HepG2 (cell line): ENCODE measurements at regions not wholly inside any gene's neighbourhood (a gene's known extent, or its start where the extent isn't known, plus 50 kb on each side); places are given as distances from the start of the nearest gene placed in this dataset.

Source experiments
- CC2D1A ChIP-seq: sonication (generic); formaldehyde crosslinking; IDR thresholded peaks from 2 replicates; pipeline ENCODE4 v1.8.1; 2023; ENCODE audit warnings: mild to moderate bottlenecking, missing genetic modification reagents
- CEBPG ChIP-seq: IDR thresholded peaks from 2 replicates; pipeline ENCODE4 v1.6.1; 2016
- DR1 ChIP-seq: sonication (generic); formaldehyde crosslinking; IDR thresholded peaks from 2 replicates; pipeline ENCODE4 v1.8.0; 2021; ENCODE audit warnings: mild to moderate bottlenecking, missing genetic modification reagents, inconsistent platforms
- EP300 ChIP-seq, 3 experiments: sonication (generic) in 1 of 3; formaldehyde crosslinking in 1 of 3; IDR thresholded peaks; 2 replicates each; pipeline versions ENCODE4 v1.5.1 to v1.6.1; 2011 to 2020; ENCODE audit warnings: low read depth in 2 of 3, low read length in 2 of 3, borderline replicate concordance in 1 of 3, improper control_type of control experiment in 1 of 3, mild to moderate bottlenecking in 1 of 3, missing genetic modification reagents in 1 of 3, moderate library complexity in 1 of 3
- ETV5 ChIP-seq: IDR thresholded peaks from 2 replicates; pipeline ENCODE4 v1.6.1; 2018; ENCODE audit warnings: missing biosample characterization, missing genetic modification reagents, inconsistent platforms, borderline replicate concordance
- FLYWCH1 ChIP-seq: sonication (generic); formaldehyde crosslinking; IDR thresholded peaks from 2 replicates; pipeline ENCODE4 v1.8.1; 2023; ENCODE audit warnings: mild to moderate bottlenecking, missing genetic modification reagents
- FOSL1 ChIP-seq: sonication (generic); formaldehyde crosslinking; IDR thresholded peaks from 2 replicates; pipeline ENCODE4 v1.9.0; 2021; ENCODE audit warnings: missing genetic modification reagents, borderline replicate concordance
- FOXA3 ChIP-seq: IDR thresholded peaks from 2 replicates; pipeline ENCODE4 v1.6.1; 2016; ENCODE audit warnings: missing genetic modification reagents, missing compliant biosample characterization
- GABPB1 ChIP-seq: IDR thresholded peaks from 2 replicates; pipeline ENCODE4 v1.6.1; 2016; ENCODE audit warnings: mild to moderate bottlenecking, missing genetic modification reagents, moderate library complexity, missing compliant biosample characterization
- HNRNPK ChIP-seq: fragments of 200-400 bp; formaldehyde crosslinking; IDR thresholded peaks from 2 replicates; pipeline ENCODE4 v1.6.1; 2018; ENCODE audit warnings: low read length, low read depth, moderate library complexity, mild to moderate bottlenecking; ENCODE audit not compliant: poor library complexity, severe bottlenecking
- IRF2 ChIP-seq: IDR thresholded peaks from 2 replicates; pipeline ENCODE4 v1.6.1; 2018; ENCODE audit warnings: missing genetic modification reagents, missing compliant biosample characterization
- MIER2 ChIP-seq: IDR thresholded peaks from 2 replicates; pipeline ENCODE4 v1.6.1; 2016; ENCODE audit warnings: missing biosample characterization, missing genetic modification reagents
- MTA1 ChIP-seq: sonication (generic); formaldehyde crosslinking; IDR thresholded peaks from 2 replicates; pipeline ENCODE4 v1.4.0; 2020; ENCODE audit warnings: missing genetic modification reagents, mild to moderate bottlenecking, borderline replicate concordance
- NFE2L2 ChIP-seq: fragments of 150-350 bp; IDR thresholded peaks from 2 replicates; pipeline ENCODE4 v1.6.1; 2014; ENCODE audit warnings: low read length
- NFIB ChIP-seq: sonication (generic); formaldehyde crosslinking; IDR thresholded peaks from 2 replicates; pipeline ENCODE4 v1.9.0; 2021; ENCODE audit warnings: missing genetic modification reagents, mild to moderate bottlenecking, borderline replicate concordance
- PLSCR1 ChIP-seq: sonication (generic); formaldehyde crosslinking; IDR thresholded peaks from 2 replicates; pipeline ENCODE4 v1.5.0; 2020; ENCODE audit warnings: missing genetic modification reagents, mild to moderate bottlenecking, borderline replicate concordance
- RNF2 ChIP-seq: fragments of 450-650 bp; conservative IDR thresholded peaks from 2 replicates; pipeline ENCODE4 v1.6.1; 2016; ENCODE audit warnings: low read depth
- SKIL ChIP-seq: sonication (generic); formaldehyde crosslinking; IDR thresholded peaks from 2 replicates; pipeline ENCODE4 v1.8.0; 2022; ENCODE audit warnings: missing genetic modification reagents, mild to moderate bottlenecking, moderate library complexity, borderline replicate concordance
- STAT5B ChIP-seq: sonication (generic); formaldehyde crosslinking; IDR thresholded peaks from 2 replicates; pipeline ENCODE4 v1.4.0; 2020; ENCODE audit warnings: missing genetic modification reagents
- TCF12 ChIP-seq, 2 experiments: fragments of 450-650 bp in 1 of 2; sonication (generic) in 1 of 2; formaldehyde crosslinking in 1 of 2; IDR thresholded peaks; 2 replicates each; pipeline versions ENCODE4 v1.6.1 to v1.8.0; 2017 to 2022; ENCODE audit warnings: antibody characterized with exemption in 1 of 2, mild to moderate bottlenecking in 1 of 2, missing genetic modification reagents in 1 of 2, moderate library complexity in 1 of 2
- TEF ChIP-seq: sonication (generic); formaldehyde crosslinking; IDR thresholded peaks from 2 replicates; pipeline ENCODE4 v1.5.0; 2020; ENCODE audit warnings: missing genetic modification reagents
- THAP7 ChIP-seq: sonication (generic); formaldehyde crosslinking; IDR thresholded peaks from 2 replicates; pipeline ENCODE4 v1.8.1; 2023; ENCODE audit warnings: mild to moderate bottlenecking, missing genetic modification reagents
- ZFY ChIP-seq: sonication (generic); formaldehyde crosslinking; IDR thresholded peaks from 2 replicates; pipeline ENCODE4 v1.4.0; 2020; ENCODE audit warnings: missing genetic modification reagents
- ZNF550 ChIP-seq: sonication (generic); formaldehyde crosslinking; IDR thresholded peaks from 2 replicates; pipeline ENCODE4 v1.4.0; 2020; ENCODE audit warnings: mild to moderate bottlenecking, missing genetic modification reagents, borderline replicate concordance
- ZNF558 ChIP-seq: sonication (generic); formaldehyde crosslinking; IDR thresholded peaks from 2 replicates; pipeline ENCODE4 v1.9.0; 2022; ENCODE audit warnings: mild to moderate bottlenecking, missing genetic modification reagents, borderline replicate concordance

DNA sequence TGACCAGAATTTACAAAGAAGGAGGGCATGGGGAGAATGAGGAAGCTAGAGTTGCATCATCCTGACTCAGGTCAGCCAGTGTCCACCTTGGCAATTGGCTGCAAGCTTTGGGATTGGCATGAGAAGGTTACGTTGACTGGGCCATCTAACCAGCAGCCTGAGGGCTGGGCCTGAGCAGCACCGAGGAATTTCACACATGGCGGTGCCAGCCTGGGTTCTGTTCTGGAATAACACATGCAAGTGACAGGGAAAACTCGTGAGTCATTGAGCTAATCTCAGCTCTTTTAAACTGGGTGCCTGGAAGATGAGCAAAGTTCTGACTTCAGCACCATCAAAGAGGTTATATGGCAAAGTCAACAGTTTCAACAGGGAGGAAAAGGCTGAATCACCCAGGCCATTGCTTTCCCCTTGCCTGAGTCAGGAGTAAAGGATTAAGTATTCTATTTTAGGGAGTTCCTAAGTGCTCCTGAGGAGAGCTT is 543.2 kb upstream of the TBX3 start (continued):
- peak; percentile 23; the same call in 1 of the 2 replicates for TF ChIP-seq CEBPG (CRISPR knock-in tag)
- no peak for TF ChIP-seq DR1
- TF ChIP-seq NFIB (CRISPR knock-in tag) = no peak
- peak; percentile 53; the same call in 1 of the 2 replicates for TF ChIP-seq RNF2
- no peak for TF ChIP-seq THAP7
- TF ChIP-seq CC2D1A (CRISPR knock-in tag) = no peak
- TF ChIP-seq SKIL = no peak
- no peak for TF ChIP-seq HNRNPK
- TF ChIP-seq TCF12 (IDR thresholded peaks at IDR 0.05) = no peak
- no peak for TF ChIP-seq TCF12 (CRISPR knock-in tag; IDR thresholded peaks at IDR 0.05)
- TF ChIP-seq TEF (CRISPR knock-in tag) = no peak
- no peak for TF ChIP-seq ZFY (CRISPR knock-in tag)
- no peak for TF ChIP-seq FLYWCH1 (CRISPR knock-in tag)
- no peak for TF ChIP-seq ZNF550
- peak; percentile 49 for TF ChIP-seq NFE2L2
- TF ChIP-seq IRF2 (CRISPR knock-in tag) = no peak
- no peak for TF ChIP-seq MTA1
- TF ChIP-seq FOXA3 = peak; percentile 41; the same call in 1 of the 2 replicates
- TF ChIP-seq ZNF558 (CRISPR knock-in tag) = no peak
- TF ChIP-seq GABPB1 = 0 out of 2 replicates have a peak, but pooled peaks have one; percentile 17
- 0 out of 2 replicates have a peak, but pooled peaks have one; percentile 16 for TF ChIP-seq ETV5 (CRISPR knock-in tag)
- no peak for TF ChIP-seq MIER2 (CRISPR knock-in tag)
- TF ChIP-seq EP300 (IDR thresholded peaks at IDR 0.05; ENCODE audit: low read depth in 2 of 2, low read length in 2 of 2) = peak in 1 of 2 experiments; percentile 64; a peak in 1 of 4 replicates
- 0 out of 2 replicates have a peak, but pooled peaks have one; percentile 21 for TF ChIP-seq EP300 (CRISPR knock-in tag; IDR thresholded peaks at IDR 0.05; ENCODE audit: borderline replicate concordance)
- TF ChIP-seq FOSL1 = no peak
- TF ChIP-seq PLSCR1 (CRISPR knock-in tag) = no peak
- no peak for TF ChIP-seq STAT5B
